Body of pancreas (tissue), 4 donors: ENCODE measurements at regions not wholly inside any gene's neighbourhood (a gene's known extent, or its start where the extent isn't known, plus 50 kb on each side); places are given as distances from the start of the nearest gene placed in this dataset.

Experiments used
- CTCF ChIP-seq, 7 experiments: fragments of 450-650 bp in 4 of 7; fragments of 200-600 bp in 3 of 7; sonication (generic) in 3 of 7; IDR thresholded peaks; one replicate each; pipeline ENCODE4 v1.5.1; 2016 to 2019; ENCODE audit warnings: antibody characterized with exemption in 7 of 7
- POLR2A ChIP-seq, 3 donors: fragments of 450-650 bp; IDR thresholded peaks; one replicate each; pipeline ENCODE4 v1.6.1; 2016; ENCODE audit warnings: antibody characterized with exemption in 3 of 3, mild to moderate bottlenecking in 2 of 3

DNA sequence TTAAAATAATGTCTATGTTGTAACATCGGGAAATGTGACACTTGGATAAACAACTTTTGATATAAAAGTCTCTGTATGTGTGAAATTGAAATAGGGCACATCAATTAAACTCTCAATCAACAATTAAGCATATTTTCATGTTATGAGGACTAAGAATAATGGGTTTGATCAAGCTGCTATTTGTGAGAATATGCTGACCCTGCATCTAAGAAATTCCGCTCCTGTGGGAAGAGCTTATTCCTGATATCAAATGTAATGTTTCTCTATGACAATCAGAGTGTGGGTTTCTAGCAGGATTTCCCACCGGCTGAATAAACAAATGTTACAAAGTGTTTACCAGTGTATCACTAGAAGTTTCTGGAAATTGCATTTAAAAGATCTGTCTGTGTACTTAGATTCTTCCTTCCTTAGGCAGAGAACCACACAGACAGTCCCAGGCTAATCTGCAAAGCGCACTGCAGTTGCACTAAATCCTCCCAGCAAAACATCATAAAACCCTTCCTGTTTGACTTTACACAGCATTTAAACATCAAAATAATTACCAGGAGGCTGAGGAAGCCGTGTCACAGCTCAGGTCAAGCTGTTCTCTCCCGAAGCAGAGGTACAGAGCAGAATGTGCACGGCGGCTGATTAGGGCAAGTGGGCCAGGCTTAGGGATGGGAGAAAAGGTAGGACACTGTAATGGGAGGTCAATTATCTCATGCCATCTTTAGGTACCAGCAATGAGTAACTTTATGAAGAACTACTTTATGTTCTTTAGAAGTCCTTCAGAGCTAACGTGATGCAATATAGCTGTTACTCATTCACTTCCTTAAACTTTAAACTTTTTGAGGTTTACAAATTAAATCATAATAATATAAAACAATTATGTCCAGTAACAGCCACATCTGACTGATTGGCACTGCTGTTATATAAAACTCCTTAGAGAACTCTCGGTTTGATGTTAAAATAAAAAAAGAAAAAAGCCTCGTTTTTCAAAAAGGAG, 109.1 kb upstream of the CTTNBP2 start:
- TF ChIP-seq CTCF (IDR thresholded peaks at IDR 0.05) = no peak
- TF ChIP-seq POLR2A (IDR thresholded peaks at IDR 0.05) = no peak
